IMR-90 (cell line): ENCODE measurements at regions not wholly inside any gene's neighbourhood (a gene's known extent, or its start where the extent isn't known, plus 50 kb on each side); places are given as distances from the start of the nearest gene placed in this dataset.

ENCODE experiments used
- BHLHE40 ChIP-seq: fragments of 150-350 bp; IDR thresholded peaks from 2 replicates; pipeline ENCODE4 v1.6.1; 2016; ENCODE audit warnings: mild to moderate bottlenecking, low read depth, low read length
- CEBPB ChIP-seq: IDR thresholded peaks from 2 replicates; pipeline ENCODE4 v1.6.1; 2012; ENCODE audit warnings: low read depth, low read length, improper control_type of control experiment
- CTCF ChIP-seq: conservative IDR thresholded peaks from 2 replicates; pipeline ENCODE4 v1.5.1; 2012; ENCODE audit warnings: mild to moderate bottlenecking, low read depth, low read length, improper control_type of control experiment
- ELK1 ChIP-seq: fragments of 150-350 bp; IDR thresholded peaks from 2 replicates; pipeline ENCODE4 v1.6.1; 2016; ENCODE audit warnings: low read depth, mild to moderate bottlenecking, low read length, moderate library complexity, borderline replicate concordance
- MAFK ChIP-seq: IDR thresholded peaks from 2 replicates; pipeline ENCODE4 v1.6.1; 2012; ENCODE audit warnings: low read depth, low read length, improper control_type of control experiment
- MXI1 ChIP-seq: IDR thresholded peaks from 2 replicates; pipeline ENCODE4 v1.6.1; 2012; ENCODE audit warnings: low read depth, mild to moderate bottlenecking, low read length, moderate library complexity, borderline replicate concordance
- POLR2A ChIP-seq: IDR thresholded peaks from 2 replicates; pipeline ENCODE4 v1.6.1; 2012; ENCODE audit warnings: mild to moderate bottlenecking, low read depth, low read length
- RAD21 ChIP-seq: IDR thresholded peaks from 2 replicates; pipeline ENCODE4 v1.6.1; 2012; ENCODE audit warnings: low read length, improper control_type of control experiment
- RCOR1 ChIP-seq: IDR thresholded peaks from 2 replicates; pipeline ENCODE4 v1.6.1; 2012; ENCODE audit warnings: mild to moderate bottlenecking, low read length, improper control_type of control experiment; ENCODE audit not compliant: insufficient replicate concordance
- RFX5 ChIP-seq: IDR thresholded peaks from 2 replicates; pipeline ENCODE4 v1.8.0; 2012; ENCODE audit warnings: low read depth, mild to moderate bottlenecking, low read length, moderate library complexity
- USF2 ChIP-seq: fragments of 150-350 bp; IDR thresholded peaks from 2 replicates; pipeline ENCODE4 v1.6.1; 2017; ENCODE audit warnings: mild to moderate bottlenecking, antibody characterized with exemption, low read length, low read depth

- TF ChIP-seq CTCF (no peak), RFX5 (no peak), USF2 (no peak), POLR2A (no peak), CEBPB (no peak), RAD21 (no peak), RCOR1 (no peak), BHLHE40 (no peak), MXI1 (no peak), ELK1 (no peak), MAFK (no peak)
Observed at GRCh38 chr2:12331698-12332097, 385.0 kb upstream of the TRIB2 start.
